HCT116 (cell line): ENCODE measurements at regions not wholly inside any gene's neighbourhood (a gene's known extent, or its start where the extent isn't known, plus 50 kb on each side); places are given as distances from the start of the nearest gene placed in this dataset.

Source experiments
- ATAC-seq: fragments of 200-7000 bp; cut with Tn5 transposase; 2 replicates; pipeline ENCODE4 v1.9.1; 2020; ENCODE audit warnings: mild to moderate bottlenecking, moderate library complexity
- BruUV-seq: library from RNA; stranded (reverse); fragments of 400-500 nt; replicated peaks from 2 replicates; lab custom pipeline; 2021; lab: Mats Ljungman, UMichigan
- CTCF ChIA-PET: fragments of 300-600 bp; sonication (Branson Sonifier 250); formaldehyde crosslinking; loops from one replicate; lab custom pipeline; 2021; ENCODE audit warnings: antibody characterized with exemption; lab: Charles Lee
- POLR2A ChIA-PET: fragments of 300-600, 350-600 bp; sonication (Branson Sonifier 250); formaldehyde crosslinking; loops from one replicate; lab custom pipeline; 2021; ENCODE audit warnings: antibody characterized with exemption; lab: Charles Lee
- RAD21 ChIA-PET, 2 experiments: fragments of 300-600 bp; sonication (Branson Sonifier 250); formaldehyde crosslinking; loops; one replicate each; lab custom pipeline; 2023; ENCODE audit warnings: low total read pairs in 2 of 2; ENCODE audit not compliant: uncharacterized antibody in 2 of 2, unreplicated experiment in 2 of 2, low non-redundant PET in 1 of 2; lab: Charles Lee
- DNase-seq: peaks from one replicate; pipeline ENCODE4 v3.0.0-alpha.2; 2010; ENCODE audit warnings: low read depth, low spot score
- H2AFZ ChIP-seq: fragments of 200-600 bp; shearing (Covaris generic), sonication (generic); 2 replicates; pipeline ENCODE4 v1.6.1; 2017; ENCODE audit warnings: low read depth, mixed run types, mixed read lengths, antibody characterized with exemption, low read length; ENCODE audit not compliant: poor library complexity, severe bottlenecking
- H3K27ac ChIP-seq: 2 replicates; pipeline ENCODE4 v1.5.1; 2012; ENCODE audit warnings: low read depth, low read length
- H3K27me3 ChIP-seq: fragments of 200-600 bp; sonication (generic); 2 replicates; pipeline ENCODE4 v1.6.1; 2016; ENCODE audit warnings: mixed run types, low read length, mixed read lengths; ENCODE audit not compliant: insufficient read depth
- H3K36me3 ChIP-seq, 2 experiments: fragments of 200-500 bp in 1 of 2; fragments of 200-600 bp in 1 of 2; sonication (Bioruptor generic) in 1 of 2; sonication (generic) in 1 of 2; 2 replicates each; pipeline versions ENCODE4 v1.5.1 to v1.6.1; 2014 to 2016; ENCODE audit warnings: low read length in 2 of 2, inconsistent platforms in 1 of 2, mixed read lengths in 1 of 2, mixed run types in 1 of 2; ENCODE audit not compliant: insufficient read depth in 2 of 2, control insufficient read depth in 1 of 2
- H3K4me1 ChIP-seq, 2 experiments: fragments of 200-600 bp in 1 of 2; sonication (generic) in 1 of 2; 2 replicates each; pipeline versions ENCODE4 v1.5.1 to v1.6.1; 2012 to 2017; ENCODE audit warnings: low read length in 2 of 2, inconsistent platforms in 1 of 2, mild to moderate bottlenecking in 1 of 2, mixed read lengths in 1 of 2, mixed run types in 1 of 2, moderate library complexity in 1 of 2; ENCODE audit not compliant: insufficient read depth in 2 of 2, control insufficient read depth in 1 of 2
- H3K4me2 ChIP-seq: fragments of 200-600 bp; sonication (generic); 2 replicates; pipeline ENCODE4 v1.6.1; 2017; ENCODE audit warnings: mixed run types, low read length, mixed read lengths
- H3K4me3 ChIP-seq, 2 experiments: fragments of 200-600 bp in 1 of 2; sonication (generic) in 1 of 2; replicated peaks in 1 of 2; 2 replicates each; pipeline ENCODE4 v1.5.1; 2011 to 2016; ENCODE audit warnings: low read length in 2 of 2, control low read depth in 1 of 2, low read depth in 1 of 2, mild to moderate bottlenecking in 1 of 2, mixed read lengths in 1 of 2, mixed run types in 1 of 2
- H3K79me2 ChIP-seq: fragments of 200-600 bp; sonication (generic); 2 replicates; pipeline ENCODE4 v1.6.1; 2017; ENCODE audit warnings: mild to moderate bottlenecking, mixed run types, low read length, moderate library complexity, mixed read lengths; ENCODE audit not compliant: insufficient read depth
- H3K9ac ChIP-seq: fragments of 200-600 bp; sonication (generic); 2 replicates; pipeline ENCODE4 v1.6.1; 2016; ENCODE audit warnings: low read length, mixed read lengths
- H3K9me2 ChIP-seq: fragments of 200-600 bp; sonication (generic), shearing (Covaris generic); 2 replicates; pipeline ENCODE4 v1.6.1; 2017; ENCODE audit warnings: mixed run types, mild to moderate bottlenecking, moderate library complexity; ENCODE audit not compliant: insufficient read depth
- H3K9me3 ChIP-seq, 2 experiments: fragments of 200-500 bp in 1 of 2; fragments of 200-600 bp in 1 of 2; sonication (Bioruptor generic) in 1 of 2; sonication (generic) in 1 of 2; 2 replicates each; pipeline ENCODE4 v1.6.1; 2014 to 2017; ENCODE audit warnings: low read length in 2 of 2, mixed read lengths in 2 of 2, inconsistent platforms in 1 of 2, low read depth in 1 of 2, mild to moderate bottlenecking in 1 of 2, mixed run types in 1 of 2, moderate library complexity in 1 of 2; ENCODE audit not compliant: control insufficient read depth in 1 of 2, insufficient read depth in 1 of 2
- H4K20me1 ChIP-seq: fragments of 200-600 bp; sonication (generic), shearing (Covaris generic); 2 replicates; pipeline ENCODE4 v1.6.1; 2017; ENCODE audit warnings: mixed run types, mild to moderate bottlenecking, moderate library complexity; ENCODE audit not compliant: insufficient read depth
- EZH2phosphoT487 ChIP-seq: fragments of 200-600 bp; IDR thresholded peaks from 2 replicates; pipeline ENCODE4 v1.6.1; 2018; ENCODE audit warnings: antibody characterized with exemption, borderline replicate concordance
- FOSL1 ChIP-seq: IDR thresholded peaks from 2 replicates; pipeline ENCODE4 v1.6.1; 2012; ENCODE audit warnings: low read depth
- JUND ChIP-seq: IDR thresholded peaks from 2 replicates; pipeline ENCODE4 v1.6.1; 2012
- MAX ChIP-seq: IDR thresholded peaks from 2 replicates; pipeline ENCODE4 v1.6.1; 2012
- POLR2AphosphoS5 ChIP-seq: IDR thresholded peaks from 2 replicates; pipeline ENCODE4 v1.6.1; 2011; ENCODE audit warnings: mild to moderate bottlenecking, low read depth, low read length, moderate library complexity
- RAD21 ChIP-seq: IDR thresholded peaks from 2 replicates; pipeline ENCODE4 v1.6.1; 2012; ENCODE audit warnings: low read depth, mild to moderate bottlenecking
- REST ChIP-seq: IDR thresholded peaks from 2 replicates; pipeline ENCODE4 v1.6.1; 2012; ENCODE audit warnings: low read depth
- SRF ChIP-seq: IDR thresholded peaks from 2 replicates; pipeline ENCODE4 v1.6.1; 2012; ENCODE audit warnings: low read depth
- YY1 ChIP-seq: IDR thresholded peaks from 2 replicates; pipeline ENCODE4 v1.6.1; 2011; ENCODE audit warnings: low read length, low read depth, moderate library complexity, mild to moderate bottlenecking; ENCODE audit not compliant: insufficient replicate concordance; ENCODE audit errors: extremely low read depth
- ZFX ChIP-seq: fragments of 450-650 bp; IDR thresholded peaks from 2 replicates; pipeline ENCODE4 v1.6.1; 2017
- intact Hi-C: fragments of 100-400 bp; cut with micrococcal nuclease; formaldehyde crosslinking; loops from 2 replicates; pipeline ENCODE4 v1.10.0; 2022

GRCh38 chr2:187847245-187848208 lies 293.3 kb upstream of the TFPI start:
- ATAC-seq (no peak), DNase-seq (no peak)
- intact Hi-C loops: loop anchor here (10.0 kb wide), 2 partner anchors 527 to 1127 kb away; partner anchors contain the start of gene COL3A1
- no peaks in the 10 kb centered on the region for H3K36me3 ChIP-seq
- H3K79me2 ChIP-seq: no peaks in the 10 kb centered on the region
- H3K27me3 ChIP-seq: no peaks in the 10 kb centered on the region
- no peak overlapping the region for H3K27ac ChIP-seq
- no peak overlapping the region for H2AFZ ChIP-seq
- H3K4me1 ChIP-seq: no peaks in the 10 kb centered on the region
- no peak overlapping the region for H3K9ac ChIP-seq
- BruUV-seq: no TSS peak
- ChIA-PET RAD21 (no interaction called here), POLR2A (no interaction called here), CTCF (no interaction called here)
- H4K20me1 ChIP-seq: no peaks in the 10 kb centered on the region
- no peak overlapping the region for H3K4me3 ChIP-seq
- no peak overlapping the region for H3K4me2 ChIP-seq
- no peaks in the 10 kb centered on the region for H3K9me3 ChIP-seq
- TF ChIP-seq MAX: no peak
- no peak for TF ChIP-seq FOSL1
- TF ChIP-seq ZFX: no peak
- no peak for TF ChIP-seq POLR2AphosphoS5
- TF ChIP-seq EZH2phosphoT487: no peak
- TF ChIP-seq REST: no peak
- no peak for TF ChIP-seq YY1
- no peak for TF ChIP-seq JUND
- no peak for TF ChIP-seq SRF
- no peak for TF ChIP-seq RAD21
- H3K9me2 ChIP-seq: no peaks in the 10 kb centered on the region
